ENCODE measurements at regions not wholly inside any gene's neighbourhood (a gene's known extent, or its start where the extent isn't known, plus 50 kb on each side); places are given as distances from the start of the nearest gene placed in this dataset.

- Histone ChIP-seq H3K27me3 (ENCODE audit: insufficient read depth, low read depth) (no peaks in the 10 kb centered on the region), H3K4me3 (no peak overlapping the region), H3K9me2 (ENCODE audit: insufficient read depth) (no peaks in the 10 kb centered on the region), H3K4me1 (replicated peaks; ENCODE audit: insufficient read depth) (peaks cover 15% of the 10 kb centered on the region), H3K4me2 (peak overlapping the region; percentile 31; the same call in 1 of the 2 replicates), H2AFZ (no peak overlapping the region), H3K36me3 (ENCODE audit: low read depth) (no peaks in the 10 kb centered on the region), H3K27ac (peak overlapping the region; percentile 54), H3K9me3 (ENCODE audit: insufficient read depth, low read depth) (no peaks in the 10 kb centered on the region), H3F3A (ENCODE audit: insufficient read depth, low read depth) (0 out of 2 replicates have a peak, but pooled peaks cover 3% of the 10 kb centered on the region), H3K79me2 (ENCODE audit: low read depth) (no peaks in the 10 kb centered on the region), H4K20me1 (ENCODE audit: insufficient read depth) (no peaks in the 10 kb centered on the region)
- BruUV-seq (replicated peaks), result no TSS peak
- TF ChIP-seq CTCF (conservative IDR thresholded peaks at IDR 0.05), result no peak
- TF ChIP-seq EZH2 (IDR thresholded peaks at IDR 0.05; ENCODE audit: low read depth), result no peak
- ChIA-PET CTCF (no interaction called here), POLR2A (ENCODE audit: unreplicated experiment) (no interaction called here)
- peak; percentile 11 to 72 for DNase-seq
- intact Hi-C loops (cut with micrococcal nuclease; ENCODE audit: unreplicated experiment), result no loop called here
These were observed 82.1 kb upstream of the IL33 start for GRCh38 chr9:6133346-6134063.

GRCh38 chr9:6132650-6133049, 83.0 kb upstream of the IL33 start:
- H3K27me3 ChIP-seq (ENCODE audit: insufficient read depth, low read depth), result no peaks in the 10 kb centered on the region
- POLR2A ChIA-PET (ENCODE audit: unreplicated experiment), result no interaction called here
- 0 out of 2 replicates have a peak, but pooled peaks cover 3% of the 10 kb centered on the region for H3F3A ChIP-seq (ENCODE audit: insufficient read depth, low read depth)
- no peaks in the 10 kb centered on the region for H3K9me3 ChIP-seq (ENCODE audit: insufficient read depth, low read depth)
- BruUV-seq (replicated peaks), result no TSS peak
- H2AFZ ChIP-seq, result no peak overlapping the region
- no peaks in the 10 kb centered on the region for H3K36me3 ChIP-seq (ENCODE audit: low read depth)
- no peak overlapping the region for H3K27ac ChIP-seq
- no peaks in the 10 kb centered on the region for H4K20me1 ChIP-seq (ENCODE audit: insufficient read depth)
- intact Hi-C loops (cut with micrococcal nuclease; ENCODE audit: unreplicated experiment), result no loop called here
- no peak overlapping the region for H3K4me2 ChIP-seq
- H3K79me2 ChIP-seq (ENCODE audit: low read depth), result no peaks in the 10 kb centered on the region
- TF ChIP-seq CTCF (conservative IDR thresholded peaks at IDR 0.05) (no peak), EZH2 (IDR thresholded peaks at IDR 0.05; ENCODE audit: low read depth) (no peak)
- H3K4me1 ChIP-seq (replicated peaks; ENCODE audit: insufficient read depth), result peaks cover 15% of the 10 kb centered on the region
- DNase-seq, result no peak
- H3K4me3 ChIP-seq, result no peak overlapping the region
- CTCF ChIA-PET, result no interaction called here
- no peaks in the 10 kb centered on the region for H3K9me2 ChIP-seq (ENCODE audit: insufficient read depth)

- Histone ChIP-seq H3F3A (ENCODE audit: insufficient read depth, low read depth) (no peaks in the 10 kb centered on the region), H3K9me3 (ENCODE audit: insufficient read depth, low read depth) (no peaks in the 10 kb centered on the region), H4K20me1 (ENCODE audit: insufficient read depth) (no peaks in the 10 kb centered on the region), H3K4me1 (replicated peaks; ENCODE audit: insufficient read depth) (no peaks in the 10 kb centered on the region), H2AFZ (no peak overlapping the region), H3K4me3 (no peak overlapping the region), H3K27me3 (ENCODE audit: insufficient read depth, low read depth) (no peaks in the 10 kb centered on the region), H3K27ac (no peak overlapping the region), H3K9me2 (ENCODE audit: insufficient read depth) (no peaks in the 10 kb centered on the region; the same call in 1 of the 2 replicates), H3K36me3 (ENCODE audit: low read depth) (no peaks in the 10 kb centered on the region), H3K79me2 (ENCODE audit: low read depth) (no peaks in the 10 kb centered on the region), H3K4me2 (no peak overlapping the region)
- ChIA-PET POLR2A (ENCODE audit: unreplicated experiment) (no interaction called here), CTCF (no interaction called here)
- DNase-seq, result no peak
- intact Hi-C loops (cut with micrococcal nuclease; ENCODE audit: unreplicated experiment), result no loop called here
- TF ChIP-seq EZH2 (IDR thresholded peaks at IDR 0.05; ENCODE audit: low read depth) (no peak), CTCF (conservative IDR thresholded peaks at IDR 0.05) (no peak)
- BruUV-seq (replicated peaks), result no TSS peak
These were observed 87.6 kb upstream of the IL33 start for GRCh38 chr9:6128030-6128429.
